CD1c-positive myeloid dendritic cell (primary cell): ENCODE measurements at regions not wholly inside any gene's neighbourhood (a gene's known extent, or its start where the extent isn't known, plus 50 kb on each side); places are given as distances from the start of the nearest gene placed in this dataset.
"Not testable (repeated sequence)": the region's sequence is repeated elsewhere in the genome, so short reads cannot be mapped to it uniquely, and the experiment has no call there.

ENCODE experiments used
- DNase-seq: peaks from one replicate; pipeline ENCODE4 v3.0.0-alpha.2; 2016; ENCODE audit errors: extremely low spot score

DNA sequence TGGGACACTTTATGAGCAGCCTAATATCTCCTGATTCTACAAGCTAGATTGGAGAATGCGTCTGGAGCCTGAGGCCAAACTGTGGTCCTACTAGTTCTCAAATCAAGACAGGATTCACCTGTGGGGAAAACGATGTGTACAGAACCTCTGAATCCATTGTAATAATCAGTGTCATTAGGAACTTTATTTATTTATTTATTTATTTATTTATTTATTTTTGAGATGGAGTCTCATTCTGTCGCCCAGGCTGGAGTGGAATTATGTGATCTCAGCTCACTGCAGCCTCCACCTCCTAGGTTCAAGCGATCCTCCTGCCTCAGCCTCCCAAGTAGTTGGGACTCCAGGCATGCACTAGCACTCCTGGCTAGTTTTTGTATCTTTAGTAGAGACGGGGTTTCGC, 52.6 kb upstream of the KIF26B start:
- DNase-seq: not testable (repeated sequence)

DNA sequence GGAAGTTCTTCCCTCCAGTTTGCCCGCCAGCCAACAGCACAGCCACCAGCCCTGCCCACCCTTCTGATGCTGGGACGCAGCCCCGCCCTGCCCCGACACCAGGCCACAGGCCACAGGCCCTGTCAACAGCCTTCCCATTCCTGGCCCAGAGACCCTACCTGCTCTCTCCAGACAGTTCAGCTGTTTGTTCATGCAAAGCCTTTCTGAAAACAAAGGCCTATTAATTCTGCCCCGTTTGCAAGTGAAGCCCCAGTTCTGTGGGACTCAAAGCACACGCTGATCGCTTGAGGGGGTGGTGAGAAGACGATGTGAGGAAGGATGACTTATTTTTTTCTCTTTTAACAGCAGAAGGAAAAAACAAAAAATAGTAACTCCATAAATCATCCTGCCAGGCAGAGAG, 55.4 kb upstream of the KIF26B start:
- no peak for DNase-seq

GRCh38 chr1:245098924-245099323, 55.9 kb upstream of the KIF26B start:
- DNase-seq: no peak

DNA sequence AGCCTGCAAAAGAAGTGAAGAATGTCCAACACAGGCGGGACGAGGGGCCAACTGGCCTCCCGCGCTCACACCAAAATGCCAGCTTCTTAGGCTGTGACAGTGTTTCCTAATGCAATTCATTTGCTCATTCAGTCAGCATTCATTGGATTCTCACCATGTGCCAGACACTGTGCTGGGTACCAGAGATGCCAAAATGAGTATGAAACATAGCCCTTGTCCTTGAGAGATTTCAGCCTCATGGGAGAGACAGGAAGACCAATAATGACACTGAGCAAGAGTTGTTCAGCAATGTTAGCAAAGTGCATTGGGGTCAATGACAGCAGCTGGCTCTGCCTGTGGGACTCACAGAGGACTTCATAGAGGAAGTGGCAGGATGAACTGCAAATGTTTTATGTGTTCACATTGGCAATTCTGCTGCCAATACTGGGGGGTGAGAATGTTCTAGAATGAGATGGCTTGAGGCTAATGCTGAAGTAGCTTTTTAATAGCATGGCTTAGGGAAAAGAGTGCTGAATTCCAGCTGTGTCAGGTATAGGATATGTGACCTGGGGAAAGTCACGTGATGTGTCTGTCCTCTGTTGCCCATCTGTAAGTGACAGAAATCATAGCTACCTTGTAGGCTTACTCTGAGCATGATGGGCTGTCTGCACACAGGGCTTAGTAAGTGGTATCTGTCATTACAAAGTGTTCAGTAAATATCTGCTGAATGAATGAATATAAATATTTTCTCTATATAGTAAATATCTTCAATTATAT, 58.3 kb upstream of the KIF26B start:
- no peak for DNase-seq

DNA sequence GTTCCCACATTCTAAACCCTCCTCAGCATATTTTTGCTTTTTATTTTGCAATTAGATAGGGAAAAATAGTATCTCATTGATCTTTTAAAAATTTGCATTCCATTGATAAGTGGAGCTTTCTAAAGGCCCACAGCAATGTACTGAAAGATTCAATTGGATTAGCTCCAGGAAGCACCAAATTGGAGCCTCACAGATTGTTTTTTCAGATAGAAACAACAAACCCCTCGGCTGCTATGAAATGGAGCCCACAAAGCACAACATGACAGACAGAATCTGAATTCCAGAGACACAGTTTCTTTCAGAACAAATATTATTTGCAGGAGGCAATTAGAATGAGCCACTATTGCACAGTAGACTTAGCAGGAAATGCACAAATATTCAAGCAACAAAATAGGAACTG, 58.9 kb upstream of the KIF26B start:
- no peak for DNase-seq

DNA sequence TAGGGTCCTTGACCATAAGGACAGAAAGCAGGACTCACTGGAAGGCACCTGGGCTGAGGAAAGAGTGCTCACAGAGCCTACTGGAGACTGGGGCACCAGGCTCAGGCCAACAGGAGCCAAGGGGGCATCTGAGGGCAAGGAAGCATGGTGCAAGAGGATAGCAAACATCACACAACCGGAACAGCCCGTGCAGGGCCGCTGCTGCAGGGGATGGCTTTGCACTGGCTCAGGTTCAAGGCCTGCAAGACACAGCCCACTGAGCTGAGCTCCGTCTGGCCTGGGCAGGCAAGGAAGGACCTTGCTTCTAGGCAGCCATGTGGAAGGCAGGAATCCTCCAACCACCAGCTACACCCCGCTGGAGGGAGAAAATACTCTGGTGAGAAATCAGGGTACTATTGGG, 59.8 kb upstream of the KIF26B start:
- no peak for DNase-seq

- DNase-seq: no peak
These were observed 60.7 kb upstream of the KIF26B start for GRCh38 chr1:245094092-245094491.

- DNase-seq: no peak
These were observed 62.2 kb upstream of the KIF26B start for GRCh38 chr1:245092638-245092976.

GRCh38 chr1:245091818-245092637, 62.8 kb upstream of the KIF26B start:
- no peak for DNase-seq

DNA sequence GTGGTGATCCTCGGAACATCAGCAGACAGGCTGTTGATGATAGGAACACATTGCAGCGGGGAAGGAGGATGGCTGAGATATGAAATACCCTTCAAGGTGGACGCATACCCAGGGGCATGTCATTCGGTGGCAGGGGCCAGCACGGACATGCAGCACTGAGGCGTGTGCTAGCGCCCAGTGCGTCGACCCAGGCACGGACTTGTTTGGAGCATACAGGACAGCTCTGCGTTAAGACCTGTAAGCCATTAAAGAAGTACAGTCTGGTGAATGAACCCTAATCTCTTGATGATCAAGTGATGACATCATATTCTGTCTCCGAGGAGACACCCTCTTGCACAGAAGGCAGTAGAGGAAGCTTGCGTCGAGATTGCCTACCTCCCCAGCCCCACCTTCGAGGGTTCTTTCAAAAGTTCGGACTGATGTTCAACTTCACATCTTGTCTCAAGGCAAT, 63.6 kb upstream of the KIF26B start:
- no peak for DNase-seq

DNA sequence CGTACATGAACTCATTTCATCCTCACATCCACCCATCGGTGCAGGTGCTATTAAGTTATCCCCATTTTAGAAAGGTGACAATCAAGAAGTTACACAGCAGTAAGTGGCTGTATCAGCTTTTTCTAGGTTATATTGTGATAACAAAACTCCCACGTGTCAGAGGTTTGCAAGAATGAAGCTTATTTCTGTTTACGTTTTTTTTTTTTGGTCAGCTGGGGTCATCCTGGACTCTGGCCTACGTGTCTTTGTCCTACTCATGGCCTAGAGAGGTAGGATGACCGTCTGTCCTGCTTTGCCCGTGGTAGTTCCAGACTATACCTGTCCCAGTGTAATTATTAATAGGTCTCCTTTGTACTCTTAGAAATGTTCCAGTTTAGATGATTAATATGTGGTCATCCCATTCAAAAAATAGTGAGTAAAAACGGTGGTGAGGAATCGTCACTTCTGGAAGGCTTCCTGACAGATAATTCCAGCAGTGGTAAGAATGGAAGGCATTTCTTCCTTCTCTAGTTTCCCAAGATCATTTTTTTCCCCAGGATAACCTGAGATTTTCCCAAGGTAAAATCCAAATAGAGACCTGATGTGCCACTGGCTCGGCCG, 64.2 kb upstream of the KIF26B start:
- DNase-seq: no peak

DNA sequence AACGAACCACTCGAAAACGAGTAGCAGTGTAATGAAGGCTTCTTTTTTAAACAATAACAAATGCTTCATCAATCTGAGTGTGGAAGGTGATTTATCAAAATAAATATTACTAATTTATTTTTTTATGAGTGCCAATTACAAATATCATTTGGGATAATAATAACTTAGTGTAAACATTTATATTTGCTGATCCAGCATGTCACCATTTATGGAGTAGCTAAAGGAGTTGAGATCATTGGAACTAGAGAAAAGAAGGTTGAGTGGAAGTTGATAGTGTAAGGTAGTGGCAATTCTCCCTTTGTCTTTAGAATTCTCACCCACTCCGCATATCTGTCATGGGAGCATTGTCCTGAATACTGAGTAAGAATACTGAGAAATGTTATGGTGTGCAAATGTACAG, 67.1 kb upstream of the KIF26B start:
- no peak for DNase-seq

DNA sequence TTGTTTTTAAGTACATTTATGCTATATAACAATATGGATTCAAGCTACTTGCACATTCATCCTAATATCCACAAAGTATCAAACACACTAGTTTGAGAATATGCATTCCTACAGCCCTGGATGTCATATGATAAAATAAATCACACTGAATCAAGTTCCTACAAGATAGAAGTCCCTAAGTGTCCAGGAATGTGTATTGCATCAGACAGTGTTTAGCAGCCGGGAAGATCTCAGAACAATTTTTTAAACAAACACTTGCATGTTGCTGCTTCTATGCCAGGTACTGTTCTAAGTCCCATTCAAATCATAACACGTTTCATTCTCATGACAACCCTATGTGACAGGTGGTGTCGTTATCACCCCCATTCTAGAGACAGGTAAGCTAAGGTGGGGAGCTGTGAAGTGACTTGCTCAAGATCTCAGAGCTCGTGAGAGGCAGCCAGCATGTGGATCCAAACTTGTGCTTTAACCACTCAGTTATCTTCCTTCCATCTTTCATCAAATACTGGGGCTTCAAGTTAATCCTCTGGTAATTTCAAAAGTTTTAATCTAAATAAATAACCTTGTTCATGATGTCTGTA, 68.3 kb upstream of the KIF26B start:
- DNase-seq: no peak

GRCh38 chr1:245085508-245086095, 69.2 kb upstream of the KIF26B start:
- no peak for DNase-seq

- DNase-seq: no peak
These were observed 70.2 kb upstream of the KIF26B start for GRCh38 chr1:245084551-245084950.

DNA sequence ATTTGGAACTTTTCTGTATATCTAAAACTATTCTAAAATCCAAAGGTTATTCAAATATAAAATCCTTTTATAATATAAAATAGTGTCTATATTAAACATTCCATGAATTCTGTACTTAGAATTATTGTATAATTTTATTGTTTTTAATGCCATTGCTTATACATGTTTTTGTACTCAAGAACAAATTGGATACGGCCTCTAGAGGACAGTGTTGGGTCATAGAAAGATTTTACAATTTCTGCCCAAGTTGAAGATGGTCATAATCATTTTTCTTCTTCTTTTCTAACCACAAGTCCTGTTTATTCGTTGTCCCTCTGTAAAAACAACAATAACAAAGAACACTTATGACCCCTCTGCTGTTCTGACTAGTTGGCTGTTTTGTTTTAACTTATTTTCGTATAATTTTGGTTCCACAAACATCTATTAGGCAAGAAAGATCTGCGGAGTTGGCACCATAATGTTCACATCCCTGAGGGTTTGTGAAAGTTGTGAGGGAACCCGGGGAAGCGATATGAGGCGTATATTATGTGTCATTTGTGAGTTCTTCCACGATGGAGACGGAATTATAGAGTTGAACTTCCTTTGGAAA, 75.7 kb upstream of the KIF26B start:
- peak; percentile 48 for DNase-seq

GRCh38 chr1:245074898-245075297, 79.9 kb upstream of the KIF26B start:
- no peak for DNase-seq

- DNase-seq: no peak
These were observed 80.5 kb upstream of the KIF26B start for GRCh38 chr1:245074232-245074747.

- DNase-seq: no peak
These were observed 83.8 kb upstream of the KIF26B start for GRCh38 chr1:245070836-245071615.

DNA sequence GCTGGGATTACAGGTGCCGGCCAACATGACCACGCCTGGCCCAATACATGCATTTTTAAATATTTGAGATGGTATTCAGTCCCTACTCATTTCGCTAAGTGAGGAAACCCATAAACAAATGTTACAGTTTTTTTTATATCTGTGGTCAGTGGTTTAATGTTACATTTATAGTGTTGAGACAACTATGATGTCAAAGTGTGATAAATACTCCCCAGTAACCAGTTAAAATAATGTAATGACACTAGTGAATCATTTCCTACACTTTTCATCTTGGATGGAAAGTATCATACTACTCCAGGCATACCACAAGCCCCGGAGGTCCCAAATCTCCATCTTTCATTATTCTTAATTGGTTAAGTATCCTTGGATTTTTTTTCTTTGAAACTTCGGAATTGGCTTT, 87.5 kb upstream of the KIF26B start:
- no peak for DNase-seq
